GM12865 (cell line): ENCODE measurements at regions not wholly inside any gene's neighbourhood (a gene's known extent, or its start where the extent isn't known, plus 50 kb on each side); places are given as distances from the start of the nearest gene placed in this dataset.

Experiments
- DNase-seq: peaks from one replicate; pipeline ENCODE4 v3.0.0; 2010; ENCODE audit warnings: low read depth
- H3K4me3 ChIP-seq: 2 replicates; pipeline ENCODE4 v1.5.1; 2011; ENCODE audit warnings: mild to moderate bottlenecking, low read depth, low read length, control low read depth
- TF ChIP-seq, protein P1 (sequence below): IDR thresholded peaks from 2 replicates; pipeline ENCODE4 v1.5.1; 2011; ENCODE audit warnings: low read length, control low read depth, low read depth, inconsistent platforms; ENCODE audit not compliant: insufficient read depth; ENCODE audit errors: missing control alignments

DNA sequence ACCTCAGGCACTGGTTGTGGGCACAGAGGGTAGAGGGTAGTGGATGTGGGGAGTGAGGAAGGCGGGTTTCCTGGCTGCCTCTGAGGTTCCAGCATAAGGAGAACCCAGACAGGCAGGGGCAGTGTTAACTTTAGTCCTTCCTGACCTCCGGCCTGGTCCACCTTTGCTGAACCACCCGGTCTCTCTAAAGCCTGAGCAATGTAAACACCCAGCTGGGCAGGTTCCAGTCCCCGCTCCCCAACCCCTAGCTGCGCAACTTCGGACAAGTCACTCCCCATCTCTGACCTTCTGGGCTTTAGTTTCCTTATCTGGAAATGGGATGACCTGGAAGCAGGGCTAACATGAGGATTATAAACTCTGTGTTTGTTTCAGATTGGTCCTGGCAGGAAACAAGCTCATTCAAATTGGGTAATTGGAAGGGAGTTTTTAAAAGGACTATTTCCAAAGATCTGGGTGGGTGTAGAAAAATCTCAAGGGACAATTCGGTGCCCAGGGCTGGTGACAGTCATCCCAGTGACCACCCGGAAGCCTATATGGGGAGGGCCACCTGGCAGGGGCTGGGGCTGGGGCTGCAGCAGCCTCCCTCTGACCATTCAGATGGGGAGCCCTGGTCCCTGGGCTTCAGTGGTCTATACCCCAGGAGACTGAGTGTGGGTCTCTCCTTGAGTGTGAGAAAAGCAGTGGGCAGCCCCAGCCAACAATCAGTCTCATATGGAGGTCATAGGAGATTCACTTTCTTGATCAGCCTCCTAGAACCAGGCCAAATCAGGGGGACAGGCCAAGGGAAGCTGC lies 108.3 kb upstream of the SYT13 start:
- H3K4me3 ChIP-seq, result no peak overlapping the region
- TF ChIP-seq, protein P1, sequence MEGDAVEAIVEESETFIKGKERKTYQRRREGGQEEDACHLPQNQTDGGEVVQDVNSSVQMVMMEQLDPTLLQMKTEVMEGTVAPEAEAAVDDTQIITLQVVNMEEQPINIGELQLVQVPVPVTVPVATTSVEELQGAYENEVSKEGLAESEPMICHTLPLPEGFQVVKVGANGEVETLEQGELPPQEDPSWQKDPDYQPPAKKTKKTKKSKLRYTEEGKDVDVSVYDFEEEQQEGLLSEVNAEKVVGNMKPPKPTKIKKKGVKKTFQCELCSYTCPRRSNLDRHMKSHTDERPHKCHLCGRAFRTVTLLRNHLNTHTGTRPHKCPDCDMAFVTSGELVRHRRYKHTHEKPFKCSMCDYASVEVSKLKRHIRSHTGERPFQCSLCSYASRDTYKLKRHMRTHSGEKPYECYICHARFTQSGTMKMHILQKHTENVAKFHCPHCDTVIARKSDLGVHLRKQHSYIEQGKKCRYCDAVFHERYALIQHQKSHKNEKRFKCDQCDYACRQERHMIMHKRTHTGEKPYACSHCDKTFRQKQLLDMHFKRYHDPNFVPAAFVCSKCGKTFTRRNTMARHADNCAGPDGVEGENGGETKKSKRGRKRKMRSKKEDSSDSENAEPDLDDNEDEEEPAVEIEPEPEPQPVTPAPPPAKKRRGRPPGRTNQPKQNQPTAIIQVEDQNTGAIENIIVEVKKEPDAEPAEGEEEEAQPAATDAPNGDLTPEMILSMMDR, result no peak
- no peak for DNase-seq

DNA sequence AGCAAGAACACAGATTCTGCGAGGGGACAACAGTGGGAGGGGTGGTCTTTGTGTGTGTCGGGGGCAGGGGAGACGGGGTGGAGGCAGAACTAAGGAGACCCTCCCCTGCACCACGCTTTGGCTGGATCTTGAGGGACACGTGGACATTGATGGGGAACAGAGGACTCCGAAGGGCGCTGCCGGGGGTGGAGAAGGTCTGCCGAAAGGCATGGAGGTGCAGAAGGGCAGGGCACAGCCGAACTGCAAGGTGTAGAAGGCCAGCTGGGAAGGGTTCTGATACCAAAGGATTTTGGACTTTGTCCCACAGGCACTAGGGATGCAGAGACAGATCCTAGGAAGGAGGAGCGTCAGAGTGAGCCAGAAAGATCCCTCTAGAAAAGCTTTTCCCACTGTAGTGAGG lies 107.7 kb upstream of the SYT13 start:
- no peak for DNase-seq
- TF ChIP-seq, protein P1, result no peak
- no peak overlapping the region for H3K4me3 ChIP-seq

DNA sequence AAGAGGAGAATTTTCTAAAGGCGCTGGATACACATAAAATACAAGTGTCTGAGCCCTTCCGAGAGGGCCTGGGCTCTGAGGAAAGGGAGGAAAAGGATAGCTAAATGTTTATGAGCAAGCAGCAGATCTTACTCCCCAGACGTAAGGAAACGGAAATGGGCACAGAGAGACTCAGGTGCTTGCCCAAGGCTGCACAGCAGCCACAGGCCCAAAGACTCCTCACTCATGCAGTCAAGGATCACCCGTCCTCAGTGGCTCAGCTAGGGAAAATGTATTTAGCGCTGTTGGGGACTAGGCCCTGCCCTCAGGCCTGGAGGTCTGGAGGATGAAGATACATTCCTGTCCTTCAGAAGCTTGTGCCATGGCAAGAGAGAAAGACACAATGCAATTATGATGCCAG lies 107.2 kb upstream of the SYT13 start:
- H3K4me3 ChIP-seq, result no peak overlapping the region
- no peak for DNase-seq
- TF ChIP-seq, protein P1, result no peak

DNA sequence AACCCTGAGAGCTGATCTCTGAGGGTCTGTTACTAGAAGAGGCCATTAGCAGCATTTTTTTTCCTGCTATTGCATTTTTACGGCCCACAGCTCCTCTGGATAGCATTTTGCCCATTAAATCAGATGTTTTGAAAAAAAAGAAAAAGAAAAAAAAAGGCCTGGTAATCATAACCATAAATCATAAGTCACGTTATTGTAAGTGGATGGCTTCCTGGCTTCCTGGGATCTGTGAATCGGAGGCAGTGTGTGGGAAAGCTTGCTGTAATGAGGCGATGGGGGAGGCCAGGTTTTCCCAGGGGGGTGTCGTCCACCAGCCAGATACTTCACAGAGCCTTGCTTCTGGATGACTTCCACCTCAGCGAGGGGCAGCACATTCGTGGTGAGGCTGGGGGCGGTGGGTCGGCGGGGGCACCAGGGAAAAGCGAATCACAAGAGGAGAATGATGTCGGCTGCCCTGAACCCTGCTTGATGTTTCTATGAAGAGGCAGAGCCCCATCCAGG lies 106.5 kb upstream of the SYT13 start:
- H3K4me3 ChIP-seq, result no peak overlapping the region
- TF ChIP-seq, protein P1, result no peak
- no peak for DNase-seq

DNA sequence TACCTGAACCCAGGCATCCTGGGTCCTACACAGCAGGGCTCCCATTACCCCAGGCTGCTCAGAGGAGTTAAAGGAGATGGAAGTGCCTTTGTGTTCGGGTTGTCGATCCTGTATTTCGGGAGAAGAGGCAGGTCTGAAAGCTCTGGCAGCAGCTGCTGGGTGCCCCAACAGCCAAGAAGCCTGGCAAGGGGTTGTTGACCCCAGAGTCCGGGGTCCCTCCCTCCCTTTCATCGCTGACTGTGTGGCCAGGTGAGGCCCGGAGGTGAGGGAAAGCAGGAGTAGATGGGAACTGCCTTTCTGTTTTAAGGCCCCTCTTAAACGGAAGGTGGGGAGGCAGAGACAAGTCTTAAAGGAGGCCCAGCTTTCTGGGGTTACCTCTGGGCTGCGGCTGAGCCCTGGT lies 106.0 kb upstream of the SYT13 start:
- no peak for DNase-seq
- H3K4me3 ChIP-seq, result no peak overlapping the region
- TF ChIP-seq, protein P1, result no peak

DNA sequence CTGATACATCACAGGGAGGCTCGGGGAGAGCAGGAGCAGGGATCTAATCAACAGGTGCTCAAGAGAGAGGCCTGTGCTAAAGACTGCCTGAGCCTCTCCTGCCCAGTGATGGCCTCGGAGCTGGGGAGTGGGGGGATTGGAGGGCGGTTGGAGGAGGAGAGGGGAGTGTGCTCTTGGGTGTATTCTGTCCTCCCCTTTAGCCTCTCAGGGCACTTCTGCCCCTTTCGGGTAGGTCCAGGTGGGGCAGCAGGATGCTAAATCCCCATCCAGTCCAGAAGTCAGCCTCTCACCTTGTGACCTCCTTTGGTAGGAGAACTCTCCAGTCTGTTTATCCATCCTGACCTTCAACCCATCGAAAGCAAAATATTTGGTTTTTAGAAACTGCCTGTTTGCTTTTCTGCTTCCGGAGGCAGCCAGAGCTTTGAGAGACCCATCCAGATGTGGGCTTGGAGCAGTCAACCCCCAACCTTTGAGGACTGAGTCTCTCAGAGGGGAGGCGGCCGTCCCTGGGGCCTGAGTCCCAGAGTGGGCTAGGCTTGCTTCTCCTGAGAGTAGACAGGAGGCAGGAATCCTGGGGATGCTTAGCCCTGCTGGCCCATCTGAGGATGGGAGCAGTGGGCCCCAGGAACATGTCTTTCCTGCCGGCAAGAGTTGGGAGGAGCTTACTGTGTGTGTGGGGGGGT lies 105.2 kb upstream of the SYT13 start:
- TF ChIP-seq, protein P1, result no peak
- no peak overlapping the region for H3K4me3 ChIP-seq
- no peak for DNase-seq
